Glomerular visceral epithelial cell (primary cell): ENCODE measurements at regions not wholly inside any gene's neighbourhood (a gene's known extent, or its start where the extent isn't known, plus 50 kb on each side); places are given as distances from the start of the nearest gene placed in this dataset.
A peak's percentile ranks its signal among the peaks of the same experiment; 100 is the strongest.
"Not testable (repeated sequence)": the region's sequence is repeated elsewhere in the genome, so short reads cannot be mapped to it uniquely, and the experiment has no call there.

Experiments
- DNase-seq: peaks from one replicate; pipeline ENCODE4 v3.0.0-alpha.2; 2016; ENCODE audit errors: extremely low spot score

GRCh38 chr15:66963710-66964109 lies 101.7 kb upstream of the SMAD3 start:
- no peak for DNase-seq

GRCh38 chr15:66964111-66964738 lies 101.2 kb upstream of the SMAD3 start:
- no peak for DNase-seq

GRCh38 chr15:66964791-66965190 lies 100.6 kb upstream of the SMAD3 start:
- no peak for DNase-seq

- no peak for DNase-seq
These were observed 100.1 kb upstream of the SMAD3 start for GRCh38 chr15:66965201-66965900.

GRCh38 chr15:66966256-66966655 lies 99.1 kb upstream of the SMAD3 start:
- DNase-seq: no peak

- DNase-seq: no peak
These were observed 96.4 kb upstream of the SMAD3 start for GRCh38 chr15:66968806-66969596.

GRCh38 chr15:66974131-66974530 lies 91.3 kb upstream of the SMAD3 start:
- not testable (repeated sequence) for DNase-seq

GRCh38 chr15:66976106-66976640 lies 89.2 kb upstream of the SMAD3 start:
- not testable (repeated sequence) for DNase-seq

- DNase-seq: not testable (repeated sequence)
These were observed 85.1 kb upstream of the SMAD3 start for GRCh38 chr15:66980326-66980725.

GRCh38 chr15:66981771-66982170 lies 83.6 kb upstream of the SMAD3 start:
- DNase-seq: no peak

- no peak for DNase-seq
These were observed 83.2 kb upstream of the SMAD3 start for GRCh38 chr15:66982250-66982649.

- no peak for DNase-seq
These were observed 82.6 kb upstream of the SMAD3 start for GRCh38 chr15:66982816-66983215.

GRCh38 chr15:66985653-66986052 lies 79.7 kb upstream of the SMAD3 start:
- no peak for DNase-seq

GRCh38 chr15:66986951-66987350 lies 78.5 kb upstream of the SMAD3 start:
- no peak for DNase-seq

- no peak for DNase-seq
These were observed 72.3 kb upstream of the SMAD3 start for GRCh38 chr15:66993090-66993489.

- DNase-seq: no peak
These were observed 71.3 kb upstream of the SMAD3 start for GRCh38 chr15:66993874-66994696.

GRCh38 chr15:66994927-66995656 lies 70.3 kb upstream of the SMAD3 start:
- DNase-seq: peak; percentile 39

GRCh38 chr15:66996094-66996493 lies 69.3 kb upstream of the SMAD3 start:
- DNase-seq: no peak

- peak; percentile 51 for DNase-seq
These were observed 68.2 kb upstream of the SMAD3 start for GRCh38 chr15:66997212-66997611.

GRCh38 chr15:66998234-66998633 lies 67.2 kb upstream of the SMAD3 start:
- DNase-seq: not testable (repeated sequence)
